Lower leg skin (tissue), 3 donors: ENCODE measurements at regions not wholly inside any gene's neighbourhood (a gene's known extent, or its start where the extent isn't known, plus 50 kb on each side); places are given as distances from the start of the nearest gene placed in this dataset.

Experiments
- POLR2A ChIP-seq, 2 donors: fragments of 450-650 bp; IDR thresholded peaks; one replicate each; pipeline ENCODE4 v1.6.1; 2016 to 2017; ENCODE audit warnings: antibody characterized with exemption in 2 of 2, mild to moderate bottlenecking in 1 of 2, moderate library complexity in 1 of 2
- TF ChIP-seq, protein P1 (sequence below), 3 donors: fragments of 450-650 bp; IDR thresholded peaks; one replicate each; pipeline ENCODE4 v1.5.1; 2016; ENCODE audit warnings: antibody characterized with exemption in 3 of 3, mild to moderate bottlenecking in 3 of 3, moderate library complexity in 2 of 3

GRCh38 chr6:140176306-140176705, 801.9 kb upstream of the CITED2 start:
- TF ChIP-seq, protein P1, sequence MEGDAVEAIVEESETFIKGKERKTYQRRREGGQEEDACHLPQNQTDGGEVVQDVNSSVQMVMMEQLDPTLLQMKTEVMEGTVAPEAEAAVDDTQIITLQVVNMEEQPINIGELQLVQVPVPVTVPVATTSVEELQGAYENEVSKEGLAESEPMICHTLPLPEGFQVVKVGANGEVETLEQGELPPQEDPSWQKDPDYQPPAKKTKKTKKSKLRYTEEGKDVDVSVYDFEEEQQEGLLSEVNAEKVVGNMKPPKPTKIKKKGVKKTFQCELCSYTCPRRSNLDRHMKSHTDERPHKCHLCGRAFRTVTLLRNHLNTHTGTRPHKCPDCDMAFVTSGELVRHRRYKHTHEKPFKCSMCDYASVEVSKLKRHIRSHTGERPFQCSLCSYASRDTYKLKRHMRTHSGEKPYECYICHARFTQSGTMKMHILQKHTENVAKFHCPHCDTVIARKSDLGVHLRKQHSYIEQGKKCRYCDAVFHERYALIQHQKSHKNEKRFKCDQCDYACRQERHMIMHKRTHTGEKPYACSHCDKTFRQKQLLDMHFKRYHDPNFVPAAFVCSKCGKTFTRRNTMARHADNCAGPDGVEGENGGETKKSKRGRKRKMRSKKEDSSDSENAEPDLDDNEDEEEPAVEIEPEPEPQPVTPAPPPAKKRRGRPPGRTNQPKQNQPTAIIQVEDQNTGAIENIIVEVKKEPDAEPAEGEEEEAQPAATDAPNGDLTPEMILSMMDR (IDR thresholded peaks at IDR 0.05), result no peak
- no peak for TF ChIP-seq POLR2A (IDR thresholded peaks at IDR 0.05)
